Trophoblast cell (in vitro differentiated cells and primary cell): ENCODE measurements at regions not wholly inside any gene's neighbourhood (a gene's known extent, or its start where the extent isn't known, plus 50 kb on each side); places are given as distances from the start of the nearest gene placed in this dataset.

ENCODE experiments used
- DNase-seq, 2 donors: peaks; one replicate each; pipeline ENCODE4 v3.0.0-alpha.2; 2016
- H2AFZ ChIP-seq: 2 replicates; pipeline ENCODE4 v1.6.1; 2013; ENCODE audit warnings: low read length, moderate library complexity, mild to moderate bottlenecking; ENCODE audit not compliant: insufficient read depth, poor library complexity
- H2AK5ac ChIP-seq: 2 replicates; pipeline ENCODE4 v1.6.1; 2013; ENCODE audit warnings: mild to moderate bottlenecking, low read length
- H2BK120ac ChIP-seq: 2 replicates; pipeline ENCODE4 v1.6.1; 2013; ENCODE audit warnings: low read length, mild to moderate bottlenecking, moderate library complexity; ENCODE audit not compliant: insufficient read depth, poor library complexity
- H2BK12ac ChIP-seq: 2 replicates; pipeline ENCODE4 v1.6.1; 2013; ENCODE audit warnings: mild to moderate bottlenecking, low read length, moderate library complexity
- H2BK5ac ChIP-seq: 2 replicates; pipeline ENCODE4 v1.6.1; 2013; ENCODE audit warnings: low read length, low read depth, moderate library complexity, mild to moderate bottlenecking; ENCODE audit not compliant: poor library complexity
- H3K14ac ChIP-seq: 2 replicates; pipeline ENCODE4 v1.6.1; 2013; ENCODE audit warnings: mild to moderate bottlenecking, low read length
- H3K18ac ChIP-seq: 2 replicates; pipeline ENCODE4 v1.6.1; 2013; ENCODE audit warnings: mild to moderate bottlenecking, low read length
- H3K23ac ChIP-seq: 2 replicates; pipeline ENCODE4 v1.6.1; 2013; ENCODE audit warnings: low read length
- H3K27ac ChIP-seq: 2 replicates; pipeline ENCODE4 v1.5.1; 2013; ENCODE audit warnings: low read depth, mild to moderate bottlenecking, inconsistent platforms, low read length, moderate library complexity
- H3K27me3 ChIP-seq: 2 replicates; pipeline ENCODE4 v1.6.1; 2013; ENCODE audit warnings: inconsistent platforms, mild to moderate bottlenecking, low read length, moderate library complexity; ENCODE audit not compliant: insufficient read depth
- H3K36me3 ChIP-seq, 2 experiments: 1 replicate in 1 of 2; 2 replicates in 1 of 2; pipeline ENCODE4 v1.6.1; 2013; ENCODE audit warnings: low read length in 2 of 2, mild to moderate bottlenecking in 2 of 2, moderate library complexity in 1 of 2; ENCODE audit not compliant: insufficient read depth in 2 of 2, control insufficient read depth in 1 of 2
- H3K4ac ChIP-seq: 2 replicates; pipeline ENCODE4 v1.6.1; 2013; ENCODE audit warnings: low read depth, mild to moderate bottlenecking, low read length, moderate library complexity
- H3K4me1 ChIP-seq, 2 experiments: 1 replicate in 1 of 2; 2 replicates in 1 of 2; pipeline ENCODE4 v1.6.1; 2013; ENCODE audit warnings: low read length in 2 of 2, mild to moderate bottlenecking in 2 of 2, moderate library complexity in 1 of 2; ENCODE audit not compliant: insufficient read depth in 2 of 2, control insufficient read depth in 1 of 2
- H3K4me2 ChIP-seq: 2 replicates; pipeline ENCODE4 v1.6.1; 2013; ENCODE audit warnings: inconsistent platforms, mild to moderate bottlenecking, low read length, moderate library complexity
- H3K4me3 ChIP-seq: 2 replicates; pipeline ENCODE4 v1.5.1; 2013; ENCODE audit warnings: mild to moderate bottlenecking, low read depth, low read length, inconsistent platforms
- H3K79me1 ChIP-seq: one replicate; pipeline ENCODE4 v1.6.1; 2013; ENCODE audit warnings: low read length
- H3K79me2 ChIP-seq: 2 replicates; pipeline ENCODE4 v1.6.1; 2013; ENCODE audit warnings: low read length, mild to moderate bottlenecking; ENCODE audit not compliant: control insufficient read depth, insufficient read depth, poor library complexity
- H3K9ac ChIP-seq: 2 replicates; pipeline ENCODE4 v1.6.1; 2013; ENCODE audit warnings: mild to moderate bottlenecking, low read length
- H3K9me3 ChIP-seq: 2 replicates; pipeline ENCODE4 v1.6.1; 2013; ENCODE audit warnings: low read depth, mild to moderate bottlenecking, control low read depth, inconsistent platforms, low read length; ENCODE audit not compliant: insufficient read depth
- H4K12ac ChIP-seq: 2 replicates; pipeline ENCODE4 v1.6.1; 2013; ENCODE audit warnings: low read depth, mild to moderate bottlenecking, low read length, moderate library complexity
- H4K8ac ChIP-seq: 2 replicates; pipeline ENCODE4 v1.6.1; 2013; ENCODE audit warnings: low read depth, mild to moderate bottlenecking, low read length, moderate library complexity
- H4K91ac ChIP-seq: one replicate; pipeline ENCODE4 v1.6.1; 2013; ENCODE audit warnings: low read depth, mild to moderate bottlenecking, low read length, moderate library complexity
- WGBS: extraction: QIAGEN DNeasy Blood & Tissue Kit; methylation state at CpG from one replicate; pipeline ENCODE4 v1.1.7; 2013; ENCODE audit warnings: missing lambda C conversion rate; ENCODE audit not compliant: insufficient read length, insufficient coverage; ENCODE audit errors: extremely low coverage; 5-methylcytosine and 5-hydroxymethylcytosine counted together

GRCh38 chr4:123556526-123556925, 159.9 kb downstream of the SPRY1 start:
- Histone ChIP-seq H2BK120ac (no peak overlapping the region), H3K27ac (no peak overlapping the region), H3K9me3 (no peaks in the 10 kb centered on the region), H3K23ac (no peak overlapping the region), H3K27me3 (no peaks in the 10 kb centered on the region), H4K91ac (no peak overlapping the region), H3K79me1 (peaks cover 3% of the 10 kb centered on the region), H3K18ac (no peak overlapping the region), H3K14ac (no peak overlapping the region), H3K79me2 (no peaks in the 10 kb centered on the region), H2BK5ac (no peak overlapping the region), H4K12ac (no peak overlapping the region), H4K8ac (no peak overlapping the region), H3K4me3 (no peak overlapping the region), H2AFZ (no peak overlapping the region), H3K9ac (no peak overlapping the region), H2AK5ac (no peak overlapping the region), H3K36me3 (no peaks in the 10 kb centered on the region), H3K4me2 (no peak overlapping the region), H3K4me1 (peaks cover 7 to 9% of the 10 kb centered on the region in 2 experiments), H2BK12ac (no peak overlapping the region), H3K4ac (no peak overlapping the region)
- no CpG with 5 or more reads among the region's 4 CpGs for WGBS
- DNase-seq, result no peak

- H2AFZ ChIP-seq, result no peak overlapping the region
- H3K27ac ChIP-seq, result no peak overlapping the region
- no peaks in the 10 kb centered on the region for H3K79me2 ChIP-seq
- no peaks in the 10 kb centered on the region for H3K36me3 ChIP-seq
- H3K4me3 ChIP-seq, result no peak overlapping the region
- H2AK5ac ChIP-seq, result no peak overlapping the region
- H3K9ac ChIP-seq, result no peak overlapping the region
- H3K9me3 ChIP-seq, result no peaks in the 10 kb centered on the region
- H3K14ac ChIP-seq, result no peak overlapping the region
- peaks cover 3% of the 10 kb centered on the region for H3K79me1 ChIP-seq
- no peaks in the 10 kb centered on the region for H3K27me3 ChIP-seq
- H3K18ac ChIP-seq, result no peak overlapping the region
- no peak overlapping the region for H2BK12ac ChIP-seq
- peaks cover 7 to 9% of the 10 kb centered on the region in 2 experiments for H3K4me1 ChIP-seq
- H3K23ac ChIP-seq, result no peak overlapping the region
- DNase-seq, result no peak
- no peak overlapping the region for H4K91ac ChIP-seq
- no peak overlapping the region for H4K12ac ChIP-seq
- no peak overlapping the region for H4K8ac ChIP-seq
- H2BK5ac ChIP-seq, result no peak overlapping the region
- no peak overlapping the region for H3K4ac ChIP-seq
- H3K4me2 ChIP-seq, result no peak overlapping the region
- H2BK120ac ChIP-seq, result no peak overlapping the region
- no CpG with 5 or more reads among the region's 4 CpGs for WGBS
These were observed 161.4 kb downstream of the SPRY1 start for GRCh38 chr4:123557857-123558536.

DNA sequence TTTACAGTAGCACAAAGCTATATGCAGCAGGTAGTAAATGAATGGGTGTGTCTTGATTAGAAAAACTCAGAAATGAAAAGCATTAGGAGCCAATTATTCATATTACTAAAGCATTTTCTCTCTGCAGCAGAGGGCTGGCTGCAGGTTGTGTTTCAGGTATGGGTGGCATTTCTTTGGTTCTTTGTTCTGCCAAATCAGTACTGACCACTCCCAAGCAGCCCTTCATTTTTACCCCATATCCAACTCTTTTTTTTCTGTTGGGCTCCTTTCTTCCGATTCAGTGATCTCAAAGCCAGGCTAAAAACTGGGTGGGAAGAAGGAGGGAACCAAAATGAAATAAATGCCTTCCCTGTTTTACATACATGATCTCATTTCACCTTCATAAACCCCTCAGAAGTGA, 162.3 kb downstream of the SPRY1 start:
- no peak overlapping the region for H3K4me3 ChIP-seq
- WGBS, result no CpG with 5 or more reads among the region's 1 CpG

GRCh38 chr4:123559955-123560871, 163.6 kb downstream of the SPRY1 start:
- no peak overlapping the region for H2BK5ac ChIP-seq
- WGBS, result no CpG with 5 or more reads among the region's 7 CpGs
- H3K23ac ChIP-seq, result no peak overlapping the region
- H3K27me3 ChIP-seq, result no peaks in the 10 kb centered on the region
- no peak overlapping the region for H3K4me2 ChIP-seq
- no peak overlapping the region for H4K12ac ChIP-seq
- no peak overlapping the region for H3K18ac ChIP-seq
- no peak overlapping the region for H2AK5ac ChIP-seq
- no peak overlapping the region for H3K27ac ChIP-seq
- H4K91ac ChIP-seq, result no peak overlapping the region
- peaks cover 4 to 5% of the 10 kb centered on the region in 2 experiments for H3K4me1 ChIP-seq
- DNase-seq, result peak in 1 of 2 donors; percentile 55
- no peak overlapping the region for H2BK12ac ChIP-seq
- H4K8ac ChIP-seq, result no peak overlapping the region
- no peaks in the 10 kb centered on the region for H3K36me3 ChIP-seq
- H3K9ac ChIP-seq, result no peak overlapping the region
- H2BK120ac ChIP-seq, result no peak overlapping the region
- peaks cover 3% of the 10 kb centered on the region for H3K79me1 ChIP-seq
- H3K79me2 ChIP-seq, result no peaks in the 10 kb centered on the region
- H3K4ac ChIP-seq, result no peak overlapping the region
- no peaks in the 10 kb centered on the region for H3K9me3 ChIP-seq
- no peak overlapping the region for H2AFZ ChIP-seq
- no peak overlapping the region for H3K4me3 ChIP-seq
- no peak overlapping the region for H3K14ac ChIP-seq

More for the DNA sequence above, 162.3 kb downstream of the SPRY1 start:
- Histone ChIP-seq H3K23ac (no peak overlapping the region), H3K27ac (no peak overlapping the region), H3K4ac (no peak overlapping the region), H3K9ac (no peak overlapping the region), H2AK5ac (no peak overlapping the region), H3K4me1 (peaks cover 7 to 9% of the 10 kb centered on the region in 2 experiments), H3K36me3 (no peaks in the 10 kb centered on the region), H3K18ac (no peak overlapping the region), H3K9me3 (no peaks in the 10 kb centered on the region), H2AFZ (no peak overlapping the region), H3K4me2 (no peak overlapping the region), H2BK12ac (no peak overlapping the region), H4K12ac (no peak overlapping the region), H4K8ac (no peak overlapping the region), H3K14ac (no peak overlapping the region), H3K27me3 (no peaks in the 10 kb centered on the region), H4K91ac (no peak overlapping the region), H2BK5ac (no peak overlapping the region), H3K79me2 (no peaks in the 10 kb centered on the region), H3K79me1 (peaks cover 3% of the 10 kb centered on the region), H2BK120ac (peak overlapping the region; percentile 28)
- no peak for DNase-seq
